ENCODE measurements at regions not wholly inside any gene's neighbourhood (a gene's known extent, or its start where the extent isn't known, plus 50 kb on each side); places are given as distances from the start of the nearest gene placed in this dataset.

- TF ChIP-seq EZH2phosphoT487 (IDR thresholded peaks at IDR 0.05; ENCODE audit: insufficient read depth, low read depth): no peak
- no peak for TF ChIP-seq EZH2 (IDR thresholded peaks at IDR 0.05; ENCODE audit: insufficient read depth, poor library complexity, severe bottlenecking)
Measured at GRCh38 chr11:115942011-115942410, 437.8 kb upstream of the CADM1 start.

Measured in GM23248 (cell line).